ENCODE measurements at regions not wholly inside any gene's neighbourhood (a gene's known extent, or its start where the extent isn't known, plus 50 kb on each side); places are given as distances from the start of the nearest gene placed in this dataset.
"Not testable (repeated sequence)": the region's sequence is repeated elsewhere in the genome, so short reads cannot be mapped to it uniquely, and the experiment has no call there.

- DNase-seq (ENCODE audit: low read depth in 4 of 4, low spot score in 2 of 4), result no peak
Measured at GRCh38 chr6:51285876-51286275, 467.2 kb downstream of the TFAP2B start.

- DNase-seq (ENCODE audit: low read depth in 4 of 4, low spot score in 2 of 4), result no peak
Measured at GRCh38 chr6:51289041-51289440, 470.4 kb downstream of the TFAP2B start.

- no peak for DNase-seq (ENCODE audit: low read depth in 4 of 4, low spot score in 2 of 4)
Measured at GRCh38 chr6:51292659-51293058, 474.0 kb downstream of the TFAP2B start.

- DNase-seq (ENCODE audit: low read depth in 4 of 4, low spot score in 2 of 4), result no peak
Measured at GRCh38 chr6:51299621-51300380, 481.1 kb downstream of the TFAP2B start.

GRCh38 chr6:51300510-51300909 lies 481.8 kb downstream of the TFAP2B start:
- no peak for DNase-seq (ENCODE audit: low read depth in 4 of 4, low spot score in 2 of 4)

- DNase-seq (ENCODE audit: low read depth in 4 of 4, low spot score in 2 of 4), result peak in 1 of 4 donors; percentile 2
Measured at GRCh38 chr6:51301962-51302361, 483.3 kb downstream of the TFAP2B start.

GRCh38 chr6:51302431-51302830 lies 483.8 kb downstream of the TFAP2B start:
- DNase-seq (ENCODE audit: low read depth in 4 of 4, low spot score in 2 of 4), result no peak

- no peak for DNase-seq (ENCODE audit: low read depth in 4 of 4, low spot score in 2 of 4)
Measured at GRCh38 chr6:51303338-51303737, 484.7 kb downstream of the TFAP2B start.

GRCh38 chr6:51314965-51315364 lies 496.3 kb downstream of the TFAP2B start:
- no peak for DNase-seq (ENCODE audit: low read depth in 4 of 4, low spot score in 2 of 4)

- no peak for DNase-seq (ENCODE audit: low read depth in 4 of 4, low spot score in 2 of 4)
Measured at GRCh38 chr6:51318674-51319073, 500.0 kb downstream of the TFAP2B start.

- DNase-seq (ENCODE audit: low read depth in 4 of 4, low spot score in 2 of 4), result not testable (repeated sequence)
Measured at GRCh38 chr6:51321477-51321876, 502.8 kb downstream of the TFAP2B start.

- no peak for DNase-seq (ENCODE audit: low read depth in 4 of 4, low spot score in 2 of 4)
Measured at GRCh38 chr6:51322505-51322904, 503.8 kb downstream of the TFAP2B start.

GRCh38 chr6:51323056-51323455 lies 504.4 kb downstream of the TFAP2B start:
- no peak for DNase-seq (ENCODE audit: low read depth in 4 of 4, low spot score in 2 of 4)

- no peak for DNase-seq (ENCODE audit: low read depth in 4 of 4, low spot score in 2 of 4)
Measured at GRCh38 chr6:51330971-51331370, 512.3 kb downstream of the TFAP2B start.

GRCh38 chr6:51335543-51335942 lies 516.9 kb downstream of the TFAP2B start:
- no peak for DNase-seq (ENCODE audit: low read depth in 4 of 4, low spot score in 2 of 4)

- no peak for DNase-seq (ENCODE audit: low read depth in 4 of 4, low spot score in 2 of 4)
Measured at GRCh38 chr6:51336185-51336584, 517.5 kb downstream of the TFAP2B start.

- no peak for DNase-seq (ENCODE audit: low read depth in 4 of 4, low spot score in 2 of 4)
Measured at GRCh38 chr6:51337277-51337676, 518.6 kb downstream of the TFAP2B start.

GRCh38 chr6:51339108-51339507 lies 520.4 kb downstream of the TFAP2B start:
- no peak for DNase-seq (ENCODE audit: low read depth in 4 of 4, low spot score in 2 of 4)

- no peak for DNase-seq (ENCODE audit: low read depth in 4 of 4, low spot score in 2 of 4)
Measured at GRCh38 chr6:51339728-51340127, 521.1 kb downstream of the TFAP2B start.

- DNase-seq (ENCODE audit: low read depth in 4 of 4, low spot score in 2 of 4), result no peak
Measured at GRCh38 chr6:51342393-51342792, 523.7 kb downstream of the TFAP2B start.

- DNase-seq (ENCODE audit: low read depth in 4 of 4, low spot score in 2 of 4), result no peak
Measured at GRCh38 chr6:51349857-51350256, 531.2 kb downstream of the TFAP2B start.

GRCh38 chr6:51350308-51350904 lies 531.7 kb downstream of the TFAP2B start:
- no peak for DNase-seq (ENCODE audit: low read depth in 4 of 4, low spot score in 2 of 4)

Data from left renal cortex interstitium (tissue), 4 donors.